Uterus (tissue), 3 donors: ENCODE measurements at regions not wholly inside any gene's neighbourhood (a gene's known extent, or its start where the extent isn't known, plus 50 kb on each side); places are given as distances from the start of the nearest gene placed in this dataset.
"Not testable (repeated sequence)": the region's sequence is repeated elsewhere in the genome, so short reads cannot be mapped to it uniquely, and the experiment has no call there.

ENCODE experiments used
- DNase-seq, 2 donors: peaks; one replicate each; pipeline ENCODE4 v3.0.0-alpha.2; 2019 to 2020
- H3K27ac ChIP-seq, 2 donors: fragments of 200-600 bp; sonication (generic); 1 replicate in 1 of 2; 2 replicates in 1 of 2; pipeline ENCODE4 v1.5.1; 2016 to 2018
- H3K27me3 ChIP-seq, 2 donors: fragments of 200-600 bp; sonication (generic); one replicate each; pipeline ENCODE4 v1.5.1; 2018 to 2019; ENCODE audit warnings: control low read depth in 1 of 2
- H3K36me3 ChIP-seq, 2 donors: fragments of 200-600 bp; sonication (generic); one replicate each; pipeline ENCODE4 v1.5.1; 2019; ENCODE audit warnings: control low read depth in 1 of 2
- H3K4me1 ChIP-seq, 2 donors: fragments of 200-600 bp; sonication (generic); one replicate each; pipeline ENCODE4 v1.5.1; 2018 to 2019; ENCODE audit warnings: control low read depth in 1 of 2
- H3K4me3 ChIP-seq, 2 donors: fragments of 200-600 bp; sonication (generic); 1 replicate in 1 of 2; 2 replicates in 1 of 2; pipeline ENCODE4 v1.5.1; 2018 to 2019; ENCODE audit warnings: mild to moderate bottlenecking in 1 of 2
- H3K9me3 ChIP-seq, 2 donors: fragments of 200-600 bp; sonication (generic); one replicate each; pipeline ENCODE4 v1.5.1; 2019; ENCODE audit warnings: control low read depth in 1 of 2
- POLR2A ChIP-seq, 2 donors: fragments of 450-650 bp; IDR thresholded peaks; one replicate each; pipeline ENCODE4 v1.6.1; 2016; ENCODE audit warnings: antibody characterized with exemption in 2 of 2, mild to moderate bottlenecking in 1 of 2, moderate library complexity in 1 of 2
- intact Hi-C: fragments of 100-400 bp; cut with DNase I; formaldehyde crosslinking; loops from one replicate; pipeline ENCODE4 v1.15.1; 2023; ENCODE audit warnings: low total_unique reads
- TF ChIP-seq, protein P1 (sequence below), 4 experiments: fragments of 200-600 bp in 2 of 4; fragments of 450-650 bp in 2 of 4; sonication (generic) in 2 of 4; IDR thresholded peaks; one replicate each; pipeline ENCODE4 v1.5.1; 2016 to 2019; ENCODE audit warnings: antibody characterized with exemption in 4 of 4, mild to moderate bottlenecking in 2 of 4, moderate library complexity in 1 of 4
- donor health status: DM: yes; HTN: yes; CAD: no.

DNA sequence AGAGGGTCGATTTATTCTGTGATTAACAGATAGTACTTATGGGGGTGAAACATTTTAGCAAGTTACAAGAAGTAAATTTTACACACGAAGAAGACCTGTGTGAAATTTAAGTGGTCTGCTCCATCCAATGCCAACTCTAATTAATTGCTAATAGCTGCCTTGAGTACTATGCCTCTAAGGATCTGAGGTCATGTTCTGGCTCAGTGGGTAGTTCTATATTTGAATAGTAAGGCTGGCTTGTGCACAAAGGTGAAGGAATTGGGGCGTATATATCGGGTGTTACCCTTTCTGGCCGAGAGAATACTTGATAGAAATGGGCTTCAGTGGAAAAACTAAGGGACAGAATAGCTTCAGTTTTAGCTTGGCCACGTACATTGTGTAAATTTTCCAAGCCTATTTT lies 345.2 kb upstream of the ANKRD30A start:
- Histone ChIP-seq H3K4me1 (no peaks in the 10 kb centered on the region), H3K27ac (no peak overlapping the region), H3K4me3 (no peak overlapping the region), H3K27me3 (no peaks in the 10 kb centered on the region), H3K36me3 (no peaks in the 10 kb centered on the region), H3K9me3 (no peaks in the 10 kb centered on the region)
- intact Hi-C loops: loop anchor here (10.0 kb wide), 1 partner anchor 1145 kb away; no protein-coding TSS in a partner anchor
- DNase-seq: no peak
- no peak for TF ChIP-seq POLR2A (IDR thresholded peaks at IDR 0.05)
- TF ChIP-seq, protein P1, sequence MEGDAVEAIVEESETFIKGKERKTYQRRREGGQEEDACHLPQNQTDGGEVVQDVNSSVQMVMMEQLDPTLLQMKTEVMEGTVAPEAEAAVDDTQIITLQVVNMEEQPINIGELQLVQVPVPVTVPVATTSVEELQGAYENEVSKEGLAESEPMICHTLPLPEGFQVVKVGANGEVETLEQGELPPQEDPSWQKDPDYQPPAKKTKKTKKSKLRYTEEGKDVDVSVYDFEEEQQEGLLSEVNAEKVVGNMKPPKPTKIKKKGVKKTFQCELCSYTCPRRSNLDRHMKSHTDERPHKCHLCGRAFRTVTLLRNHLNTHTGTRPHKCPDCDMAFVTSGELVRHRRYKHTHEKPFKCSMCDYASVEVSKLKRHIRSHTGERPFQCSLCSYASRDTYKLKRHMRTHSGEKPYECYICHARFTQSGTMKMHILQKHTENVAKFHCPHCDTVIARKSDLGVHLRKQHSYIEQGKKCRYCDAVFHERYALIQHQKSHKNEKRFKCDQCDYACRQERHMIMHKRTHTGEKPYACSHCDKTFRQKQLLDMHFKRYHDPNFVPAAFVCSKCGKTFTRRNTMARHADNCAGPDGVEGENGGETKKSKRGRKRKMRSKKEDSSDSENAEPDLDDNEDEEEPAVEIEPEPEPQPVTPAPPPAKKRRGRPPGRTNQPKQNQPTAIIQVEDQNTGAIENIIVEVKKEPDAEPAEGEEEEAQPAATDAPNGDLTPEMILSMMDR (IDR thresholded peaks at IDR 0.05): no peak

DNA sequence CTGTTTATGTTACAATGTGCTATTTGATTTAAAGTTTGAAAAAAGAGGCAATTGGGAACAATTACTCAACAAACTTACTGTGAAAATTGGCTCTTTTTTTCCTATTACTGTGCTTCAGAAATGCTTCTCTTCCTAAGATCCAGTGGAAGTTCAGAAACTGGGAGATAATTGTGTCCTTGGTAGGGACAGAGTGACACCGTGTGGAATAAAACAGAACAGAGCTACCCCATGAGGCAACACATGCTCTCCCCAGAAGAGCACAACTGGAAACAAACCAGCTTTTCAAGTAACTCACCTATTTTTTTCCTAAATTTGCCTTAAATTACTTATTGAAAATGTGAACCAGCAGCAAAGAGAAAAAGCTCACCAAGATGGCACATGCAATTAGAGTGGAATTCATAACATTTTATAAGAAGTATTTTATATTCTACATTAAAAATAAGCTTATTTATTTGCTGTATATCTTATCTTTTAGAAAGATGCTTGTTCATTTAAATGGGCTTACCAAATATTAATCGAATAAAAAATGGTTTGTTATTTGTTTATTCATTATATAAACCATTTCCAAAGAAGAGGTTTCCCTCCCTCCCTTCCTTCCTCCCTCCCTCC lies 346.1 kb upstream of the ANKRD30A start:
- H3K27ac ChIP-seq: no peak overlapping the region
- intact Hi-C loops: no loop called here

DNA sequence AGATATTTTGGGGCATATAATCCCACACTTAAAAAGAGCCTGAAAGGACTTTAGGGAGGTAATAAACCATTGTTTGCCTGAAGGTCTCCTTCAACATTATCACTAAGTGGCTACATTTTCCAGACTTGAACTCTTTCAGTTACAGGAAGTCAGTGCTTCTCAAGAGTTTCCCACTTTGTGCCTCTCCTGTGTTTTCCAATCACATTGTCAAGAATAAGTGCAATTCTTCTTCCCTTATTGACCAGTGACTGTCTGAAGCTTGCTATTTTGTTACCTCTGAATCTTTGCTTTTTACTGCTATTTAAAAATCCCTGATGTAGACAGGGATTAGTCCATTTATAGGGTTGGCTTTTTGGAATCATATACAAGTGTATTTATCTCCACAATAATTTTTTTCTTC lies 346.7 kb upstream of the ANKRD30A start:
- no peak overlapping the region for H3K4me3 ChIP-seq
- no peaks in the 10 kb centered on the region for H3K36me3 ChIP-seq
- no peaks in the 10 kb centered on the region for H3K4me1 ChIP-seq
- no peaks in the 10 kb centered on the region for H3K9me3 ChIP-seq
- TF ChIP-seq, protein P1 (IDR thresholded peaks at IDR 0.05): no peak
- TF ChIP-seq POLR2A (IDR thresholded peaks at IDR 0.05): no peak
- no peak for DNase-seq
- intact Hi-C loops: no loop called here
- no peak overlapping the region for H3K27ac ChIP-seq
- no peaks in the 10 kb centered on the region for H3K27me3 ChIP-seq

More for the DNA sequence above, 346.1 kb upstream of the ANKRD30A start:
- Histone ChIP-seq H3K4me3 (no peak overlapping the region), H3K9me3 (no peaks in the 10 kb centered on the region), H3K4me1 (no peaks in the 10 kb centered on the region), H3K36me3 (no peaks in the 10 kb centered on the region), H3K27me3 (no peaks in the 10 kb centered on the region)
- DNase-seq: peak; percentile 19 to 21
- TF ChIP-seq, protein P1 (IDR thresholded peaks at IDR 0.05): peak; percentile 62 to 72 (median 68)
- TF ChIP-seq POLR2A (IDR thresholded peaks at IDR 0.05): no peak

DNA sequence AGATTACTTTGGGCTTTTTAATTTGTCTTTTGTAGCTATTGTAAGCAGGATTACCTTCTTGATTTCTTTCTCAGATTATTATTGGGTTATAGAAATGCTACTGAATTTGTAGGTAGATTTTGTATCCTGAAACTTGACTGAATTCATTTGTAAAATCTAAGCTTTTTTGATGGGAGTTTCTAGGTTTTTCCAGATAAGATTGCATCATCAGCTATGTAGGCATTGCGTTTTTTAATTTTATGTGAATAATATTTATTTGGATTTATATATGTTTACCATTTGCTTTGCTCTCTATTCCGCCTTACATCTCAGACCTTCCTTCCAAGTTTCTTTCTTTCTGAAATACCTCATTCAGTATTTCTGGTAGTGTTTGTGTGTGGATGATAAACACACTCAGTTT lies 351.7 kb upstream of the ANKRD30A start:
- no peaks in the 10 kb centered on the region for H3K27me3 ChIP-seq
- H3K9me3 ChIP-seq: no peaks in the 10 kb centered on the region
- no peaks in the 10 kb centered on the region for H3K36me3 ChIP-seq
- intact Hi-C loops: no loop called here
- no peak overlapping the region for H3K27ac ChIP-seq
- no peak for DNase-seq
- no peaks in the 10 kb centered on the region for H3K4me1 ChIP-seq
- H3K4me3 ChIP-seq: no peak overlapping the region
- no peak for TF ChIP-seq POLR2A (IDR thresholded peaks at IDR 0.05)
- TF ChIP-seq, protein P1 (IDR thresholded peaks at IDR 0.05): no peak

DNA sequence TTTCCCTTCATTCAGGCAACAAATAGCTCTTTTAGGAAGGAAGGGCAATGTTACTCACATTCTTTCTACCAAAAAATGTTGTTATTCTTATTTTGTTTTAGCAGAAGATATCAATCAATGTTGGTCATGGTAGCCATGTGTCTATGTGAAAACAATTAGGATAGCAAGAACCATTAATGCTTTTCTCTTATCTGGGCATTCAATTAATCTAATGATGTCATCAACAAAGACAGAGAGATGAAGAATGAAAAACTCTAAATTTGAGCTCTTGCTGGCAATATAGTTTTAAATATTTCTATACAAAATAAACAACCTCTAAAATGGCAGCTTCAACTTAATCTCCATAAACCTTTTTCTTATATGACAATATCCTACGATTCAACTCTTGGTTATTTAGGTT lies 353.7 kb upstream of the ANKRD30A start:
- Histone ChIP-seq H3K9me3 (no peaks in the 10 kb centered on the region), H3K27me3 (no peaks in the 10 kb centered on the region), H3K36me3 (no peaks in the 10 kb centered on the region), H3K27ac (no peak overlapping the region), H3K4me3 (no peak overlapping the region), H3K4me1 (no peaks in the 10 kb centered on the region)
- TF ChIP-seq, protein P1 (IDR thresholded peaks at IDR 0.05): no peak
- TF ChIP-seq POLR2A (IDR thresholded peaks at IDR 0.05): no peak
- intact Hi-C loops: no loop called here
- DNase-seq: no peak

DNA sequence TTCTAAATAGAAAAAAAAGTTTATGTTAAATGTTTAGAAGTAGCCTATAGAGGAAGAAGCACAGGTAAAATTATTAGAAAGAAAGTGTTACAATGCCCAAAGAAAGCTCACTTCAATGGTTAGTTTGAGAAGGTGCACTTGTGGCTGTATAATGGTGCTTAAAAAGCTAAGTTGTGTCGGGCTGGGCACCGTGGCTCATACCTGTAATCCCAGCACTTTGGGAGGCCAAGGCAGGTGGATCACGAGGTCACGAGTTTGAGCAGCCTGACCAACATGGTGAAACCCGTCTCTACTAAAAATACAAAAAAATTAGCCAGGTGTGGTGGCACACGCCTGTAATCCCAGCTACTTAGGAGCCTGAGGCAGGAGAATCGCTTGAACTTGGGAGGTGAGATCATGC lies 355.7 kb upstream of the ANKRD30A start:
- DNase-seq, H3K4me3 ChIP-seq, H3K27me3 ChIP-seq, H3K9me3 ChIP-seq, H3K27ac ChIP-seq, intact Hi-C loops, H3K4me1 ChIP-seq, H3K36me3 ChIP-seq: not testable (repeated sequence)
